GM23338 (cell line): ENCODE measurements at regions not wholly inside any gene's neighbourhood (a gene's known extent, or its start where the extent isn't known, plus 50 kb on each side); places are given as distances from the start of the nearest gene placed in this dataset.

Source experiments
- ATAC-seq: fragments of 200-7000 bp; cut with Tn5 transposase; 3 replicates; pipeline ENCODE4 v1.9.1; 2020
- DNase-seq: peaks from one replicate; pipeline ENCODE4 v3.0.0-alpha.2; 2015; ENCODE audit warnings: low spot score
- H2AFZ ChIP-seq: fragments of 200-600 bp; sonication (generic); 2 replicates; pipeline ENCODE4 v1.8.0; 2016; ENCODE audit warnings: antibody characterized with exemption, mild to moderate bottlenecking, moderate library complexity
- H3F3A ChIP-seq: fragments of 200-600 bp; sonication (generic); replicated peaks from 2 replicates; pipeline ENCODE4 v1.8.0; 2017; ENCODE audit warnings: antibody characterized with exemption, mixed run types, low read depth
- H3K27ac ChIP-seq: fragments of 200-600 bp; sonication (generic); 2 replicates; pipeline ENCODE4 v1.6.1; 2016; ENCODE audit warnings: low read depth
- H3K27me3 ChIP-seq: fragments of 200-600 bp; sonication (generic); 2 replicates; pipeline ENCODE4 v1.8.0; 2016; ENCODE audit warnings: mild to moderate bottlenecking, mixed run types, moderate library complexity; ENCODE audit not compliant: insufficient read depth
- H3K36me3 ChIP-seq: fragments of 200-600 bp; sonication (generic); 2 replicates; pipeline ENCODE4 v1.8.0; 2016; ENCODE audit warnings: mild to moderate bottlenecking; ENCODE audit not compliant: insufficient read depth
- H3K4me1 ChIP-seq: fragments of 200-600 bp; sonication (generic); 2 replicates; pipeline ENCODE4 v1.8.0; 2016; ENCODE audit warnings: mild to moderate bottlenecking, moderate library complexity; ENCODE audit not compliant: insufficient read depth
- H3K4me2 ChIP-seq: fragments of 200-600 bp; sonication (generic); 2 replicates; pipeline ENCODE4 v1.7.1; 2017; ENCODE audit warnings: mixed run types
- H3K4me3 ChIP-seq: fragments of 200-600 bp; sonication (generic); 2 replicates; pipeline ENCODE4 v1.6.1; 2016; ENCODE audit warnings: mixed run types
- H3K79me2 ChIP-seq: fragments of 200-600 bp; sonication (generic); replicated peaks from 2 replicates; pipeline ENCODE4 v1.8.0; 2017; ENCODE audit warnings: mild to moderate bottlenecking; ENCODE audit not compliant: insufficient read depth
- H3K9me2 ChIP-seq: fragments of 200-600 bp; sonication (generic); 2 replicates; pipeline ENCODE4 v1.8.0; 2017; ENCODE audit not compliant: insufficient read depth
- H4K20me1 ChIP-seq: fragments of 200-600 bp; sonication (generic); replicated peaks from 2 replicates; pipeline ENCODE4 v1.8.0; 2017; ENCODE audit warnings: mild to moderate bottlenecking; ENCODE audit not compliant: insufficient read depth
- H3K27ac Mint-ChIP-seq: 2 replicates; pipeline ENCODE4 v1.8.0; 2020; ENCODE audit warnings: inconsistent platforms, mild to moderate bottlenecking, moderate library complexity, mixed read lengths
- H3K27me3 Mint-ChIP-seq: 3 replicates; pipeline ENCODE4 v1.8.0; 2022; ENCODE audit warnings: low read depth, mild to moderate bottlenecking, moderate library complexity, mixed read lengths, inconsistent platforms; ENCODE audit not compliant: insufficient read depth, poor library complexity
- H3K36me3 Mint-ChIP-seq: 3 replicates; pipeline ENCODE4 v1.8.0; 2021; ENCODE audit warnings: low read depth, mild to moderate bottlenecking, inconsistent platforms, moderate library complexity, mixed read lengths
- H3K4me1 Mint-ChIP-seq: 3 replicates; pipeline ENCODE4 v1.8.0; 2020; ENCODE audit warnings: mild to moderate bottlenecking, inconsistent platforms, mixed read lengths
- H3K4me3 Mint-ChIP-seq: 3 replicates; pipeline ENCODE4 v1.8.0; 2021; ENCODE audit warnings: moderate library complexity, mild to moderate bottlenecking, inconsistent platforms, mixed read lengths
- H3K9me3 Mint-ChIP-seq: 3 replicates; pipeline ENCODE4 v1.8.0; 2020; ENCODE audit warnings: moderate library complexity, mild to moderate bottlenecking, inconsistent platforms, mixed read lengths
- CREB1 ChIP-seq: fragments of 250-450 bp; sonication (Bioruptor Pico); IDR thresholded peaks from 2 replicates; pipeline ENCODE4 v1.5.0; 2020; ENCODE audit warnings: low read depth, mild to moderate bottlenecking, moderate library complexity
- CTCF ChIP-seq, 2 experiments: fragments of 200-600 bp in 1 of 2; sonication (generic) in 1 of 2; conservative IDR thresholded peaks; 2 replicates each; pipeline versions ENCODE4 v1.5.1 to v1.6.1; 2016 to 2017; ENCODE audit warnings: antibody characterized with exemption in 2 of 2, low read depth in 2 of 2, mild to moderate bottlenecking in 2 of 2, moderate library complexity in 1 of 2
- EZH2 ChIP-seq: fragments of 200-600 bp; sonication (generic); IDR thresholded peaks from one replicate; pipeline ENCODE4 v1.8.0; 2017; ENCODE audit warnings: antibody characterized with exemption, mild to moderate bottlenecking, low read depth; ENCODE audit not compliant: unreplicated experiment
- EZH2phosphoT487 ChIP-seq: fragments of 200-600 bp; sonication (generic); IDR thresholded peaks from one replicate; pipeline ENCODE4 v1.8.1; 2018; ENCODE audit warnings: antibody characterized with exemption; ENCODE audit not compliant: unreplicated experiment
- JUNB ChIP-seq: IDR thresholded peaks from one replicate; pipeline ENCODE4 v1.6.1; 2016; ENCODE audit warnings: antibody characterized with exemption; ENCODE audit not compliant: unreplicated experiment
- NANOG ChIP-seq: IDR thresholded peaks from 2 replicates; pipeline ENCODE4 v1.6.1; 2016; ENCODE audit warnings: antibody characterized with exemption, borderline replicate concordance
- REST ChIP-seq: IDR thresholded peaks from one replicate; pipeline ENCODE4 v1.6.1; 2018; ENCODE audit warnings: antibody characterized with exemption; ENCODE audit not compliant: unreplicated experiment
- STAT1 ChIP-seq: IDR thresholded peaks from one replicate; pipeline ENCODE4 v1.6.1; 2016; ENCODE audit warnings: antibody characterized with exemption; ENCODE audit not compliant: unreplicated experiment
- ZNF331 ChIP-seq: fragments of 250-450 bp; sonication (Bioruptor Pico); IDR thresholded peaks from 2 replicates; pipeline ENCODE4 v1.5.0; 2020; ENCODE audit warnings: low read depth, mild to moderate bottlenecking, moderate library complexity
- TF ChIP-seq, protein P1 (sequence below): IDR thresholded peaks from 2 replicates; pipeline ENCODE4 v1.6.1; 2016; ENCODE audit warnings: antibody characterized with exemption

- TF ChIP-seq CTCF (conservative IDR thresholded peaks at IDR 0.05; ENCODE audit: low read depth in 2 of 2), result no peak
- TF ChIP-seq, protein P1, sequence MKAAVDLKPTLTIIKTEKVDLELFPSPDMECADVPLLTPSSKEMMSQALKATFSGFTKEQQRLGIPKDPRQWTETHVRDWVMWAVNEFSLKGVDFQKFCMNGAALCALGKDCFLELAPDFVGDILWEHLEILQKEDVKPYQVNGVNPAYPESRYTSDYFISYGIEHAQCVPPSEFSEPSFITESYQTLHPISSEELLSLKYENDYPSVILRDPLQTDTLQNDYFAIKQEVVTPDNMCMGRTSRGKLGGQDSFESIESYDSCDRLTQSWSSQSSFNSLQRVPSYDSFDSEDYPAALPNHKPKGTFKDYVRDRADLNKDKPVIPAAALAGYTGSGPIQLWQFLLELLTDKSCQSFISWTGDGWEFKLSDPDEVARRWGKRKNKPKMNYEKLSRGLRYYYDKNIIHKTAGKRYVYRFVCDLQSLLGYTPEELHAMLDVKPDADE, result no peak
- no peak for TF ChIP-seq REST
- no peak for TF ChIP-seq JUNB
- no peak for TF ChIP-seq ZNF331
These were observed 420.2 kb upstream of the TMTC1 start (continued) for GRCh38 chr12:30203981-30204380.

DNA sequence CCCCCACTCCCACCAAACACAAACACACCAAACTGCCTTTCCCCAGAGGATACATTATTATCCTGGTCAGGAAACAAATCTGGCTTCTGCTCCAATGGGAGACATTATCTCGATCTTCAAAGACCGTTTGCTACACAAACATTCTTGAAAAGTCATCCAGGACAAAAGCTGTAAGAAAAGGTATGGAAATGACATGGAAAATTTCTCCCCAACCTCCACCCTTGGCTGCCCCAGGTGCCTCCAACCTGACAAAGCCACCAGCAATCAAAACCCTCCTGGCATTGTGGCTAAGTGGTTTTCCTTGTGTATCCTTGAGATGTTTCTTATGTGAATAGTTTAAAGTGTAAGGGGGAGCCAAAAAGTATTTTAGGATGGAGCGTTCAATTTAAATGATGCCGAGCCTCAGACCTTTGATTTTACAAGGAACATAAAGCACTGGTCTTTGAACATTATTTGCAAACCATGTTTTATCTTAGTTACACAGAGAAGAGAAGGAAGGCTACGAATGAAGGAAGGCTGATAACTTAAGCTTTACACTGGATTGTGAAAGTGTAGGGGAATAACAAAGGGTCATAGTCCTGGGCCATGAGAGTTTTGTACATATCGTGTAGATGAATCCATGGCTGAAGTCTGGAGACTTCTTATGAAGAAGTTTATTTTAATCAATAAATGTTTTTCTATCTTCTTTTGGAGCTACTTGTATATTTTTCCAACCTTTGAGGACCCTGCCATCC lies 418.9 kb upstream of the TMTC1 start:
- Mint-ChIP-seq H3K27ac (no peak overlapping the region), H3K9me3 (no peaks in the 10 kb centered on the region), H3K4me1 (peaks cover 17% of the 10 kb centered on the region), H3K27me3 (peaks cover 21% of the 10 kb centered on the region), H3K4me3 (no peak overlapping the region), H3K36me3 (no peaks in the 10 kb centered on the region)
- Histone ChIP-seq H4K20me1 (no peaks in the 10 kb centered on the region), H3K4me1 (no peaks in the 10 kb centered on the region), H3K4me2 (no peak overlapping the region), H2AFZ (no peak overlapping the region), H3K27ac (no peak overlapping the region), H3K27me3 (peaks cover 34% of the 10 kb centered on the region), H3K36me3 (no peaks in the 10 kb centered on the region), H3K4me3 (no peak overlapping the region), H3K9me2 (no peaks in the 10 kb centered on the region), H3K79me2 (no peaks in the 10 kb centered on the region), H3F3A (no peaks in the 10 kb centered on the region)
- DNase-seq (no peak), ATAC-seq (no peak)
- TF ChIP-seq EZH2phosphoT487 (no peak), CREB1 (CRISPR knock-in tag) (no peak), ZNF331 (no peak), EZH2 (no peak), CTCF (conservative IDR thresholded peaks at IDR 0.05; ENCODE audit: low read depth in 2 of 2) (no peak), REST (no peak), JUNB (no peak), STAT1 (no peak), NANOG (no peak)
- TF ChIP-seq, protein P1, result no peak
